ENCODE measurements at regions not wholly inside any gene's neighbourhood (a gene's known extent, or its start where the extent isn't known, plus 50 kb on each side); places are given as distances from the start of the nearest gene placed in this dataset.
"Not testable (repeated sequence)": the region's sequence is repeated elsewhere in the genome, so short reads cannot be mapped to it uniquely, and the experiment has no call there.

- TF ChIP-seq POLR2A (IDR thresholded peaks at IDR 0.05), result no peak
- TF ChIP-seq POLR2AphosphoS5 (IDR thresholded peaks at IDR 0.05), result no peak
- TF ChIP-seq CTCF (IDR thresholded peaks at IDR 0.05), result no peak
- Histone ChIP-seq H3K36me3 (no peaks in the 10 kb centered on the region), H3K9me3 (peaks cover 0 to 4% of the 10 kb centered on the region in 2 donors), H3K4me3 (no peak overlapping the region), H3K4me1 (no peaks in the 10 kb centered on the region), H3K27ac (no peak overlapping the region), H3K27me3 (no peaks in the 10 kb centered on the region)
- no peak for DNase-seq (ENCODE audit: low spot score in 2 of 2)
- intact Hi-C loops (cut with DNase I; ENCODE audit: low total_unique reads), result no loop called here
Observed at GRCh38 chr6:834866-835265, 141.9 kb upstream of the EXOC2 start.

DNA sequence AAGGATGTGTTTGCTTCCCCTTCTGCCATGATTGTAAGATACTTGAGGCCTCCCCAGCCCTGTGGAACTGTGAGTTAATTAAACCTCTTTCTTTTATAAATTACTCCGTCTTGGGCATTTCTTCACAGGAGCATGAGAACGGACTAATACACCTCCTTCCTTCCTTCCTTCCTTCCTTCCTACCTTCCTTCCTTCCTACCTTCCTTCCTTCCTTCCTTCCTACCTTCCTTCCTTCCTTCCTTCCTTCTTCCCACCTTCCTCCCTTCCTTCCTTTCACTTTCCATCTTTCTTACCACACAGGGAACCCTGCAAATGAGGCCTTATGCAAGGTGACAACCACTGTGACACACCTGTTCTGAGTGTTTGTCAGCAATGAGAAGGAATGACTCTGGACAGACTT, 141.3 kb upstream of the EXOC2 start:
- intact Hi-C loops (cut with DNase I; ENCODE audit: low total_unique reads), result no loop called here
- no peaks in the 10 kb centered on the region for H3K36me3 ChIP-seq
- DNase-seq (ENCODE audit: low spot score in 2 of 2), result no peak
- no peaks in the 10 kb centered on the region for H3K4me1 ChIP-seq
- TF ChIP-seq POLR2A (IDR thresholded peaks at IDR 0.05) (no peak), POLR2AphosphoS5 (IDR thresholded peaks at IDR 0.05) (no peak), CTCF (IDR thresholded peaks at IDR 0.05) (no peak)
- no peaks in the 10 kb centered on the region for H3K27me3 ChIP-seq
- H3K27ac ChIP-seq, result no peak overlapping the region
- H3K4me3 ChIP-seq, result no peak overlapping the region
- H3K9me3 ChIP-seq, result no peaks in the 10 kb centered on the region

DNA sequence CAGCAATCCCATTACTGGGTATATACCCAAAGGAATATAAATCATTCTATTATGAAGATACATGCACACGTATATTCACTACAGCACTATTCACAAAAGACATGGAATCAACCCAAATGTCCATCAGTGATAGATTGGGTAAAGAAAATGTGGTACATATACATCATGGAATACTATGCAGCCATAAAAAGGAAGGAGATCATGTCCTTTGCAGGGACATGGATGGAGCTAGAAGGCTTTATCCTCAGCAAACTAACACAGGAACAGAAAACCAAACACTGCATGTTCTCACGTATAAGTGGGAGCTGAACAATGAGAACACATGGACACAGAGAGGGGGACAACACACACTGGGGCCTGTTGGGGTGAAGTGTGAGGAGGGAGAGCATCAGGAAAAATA, 139.9 kb upstream of the EXOC2 start:
- H3K4me1 ChIP-seq; H3K27me3 ChIP-seq; H3K36me3 ChIP-seq; intact Hi-C loops (cut with DNase I; ENCODE audit: low total_unique reads); H3K27ac ChIP-seq; DNase-seq (ENCODE audit: low spot score in 2 of 2); H3K9me3 ChIP-seq; H3K4me3 ChIP-seq: not testable (repeated sequence)

GRCh38 chr6:830667-831327, 137.9 kb upstream of the EXOC2 start:
- intact Hi-C loops (cut with DNase I; ENCODE audit: low total_unique reads), result no loop called here
- Histone ChIP-seq H3K36me3 (no peaks in the 10 kb centered on the region), H3K27me3 (no peaks in the 10 kb centered on the region), H3K4me3 (no peak overlapping the region), H3K9me3 (peaks cover 4 to 7% of the 10 kb centered on the region in 2 donors), H3K4me1 (no peaks in the 10 kb centered on the region), H3K27ac (no peak overlapping the region)
- TF ChIP-seq POLR2A (IDR thresholded peaks at IDR 0.05) (no peak), POLR2AphosphoS5 (IDR thresholded peaks at IDR 0.05) (no peak), CTCF (IDR thresholded peaks at IDR 0.05) (no peak)
- DNase-seq (ENCODE audit: low spot score in 2 of 2), result no peak

GRCh38 chr6:829656-830055, 136.7 kb upstream of the EXOC2 start:
- H3K27ac ChIP-seq, result no peak overlapping the region
- no peaks in the 10 kb centered on the region for H3K27me3 ChIP-seq
- intact Hi-C loops (cut with DNase I; ENCODE audit: low total_unique reads), result no loop called here
- peaks cover 4 to 7% of the 10 kb centered on the region in 2 donors for H3K9me3 ChIP-seq
- H3K4me1 ChIP-seq, result no peaks in the 10 kb centered on the region
- TF ChIP-seq POLR2AphosphoS5 (IDR thresholded peaks at IDR 0.05) (no peak), CTCF (IDR thresholded peaks at IDR 0.05) (no peak), POLR2A (IDR thresholded peaks at IDR 0.05) (no peak)
- no peaks in the 10 kb centered on the region for H3K36me3 ChIP-seq
- no peak overlapping the region for H3K4me3 ChIP-seq
- no peak for DNase-seq (ENCODE audit: low spot score in 2 of 2)

DNA sequence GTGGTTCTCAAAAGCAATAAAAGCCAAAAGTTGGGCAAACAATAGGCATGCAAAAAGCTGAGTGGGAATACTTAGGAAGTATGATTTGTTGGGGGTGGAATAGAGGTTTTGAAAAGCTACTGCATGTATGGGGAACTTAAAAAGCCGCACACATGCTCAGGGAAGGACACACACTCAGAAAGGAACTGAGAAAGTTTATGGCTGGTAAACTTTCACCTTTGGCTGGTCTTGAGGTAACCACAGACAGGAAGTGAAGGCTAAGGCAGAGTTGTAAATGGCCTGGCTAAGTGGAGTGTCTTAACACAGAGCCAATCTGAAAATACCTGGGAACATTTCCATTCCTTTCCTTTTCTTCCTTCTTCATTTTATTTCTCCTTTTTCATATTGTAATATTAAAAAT, 134.5 kb upstream of the EXOC2 start:
- H3K27ac ChIP-seq, result no peak overlapping the region
- H3K4me3 ChIP-seq, result no peak overlapping the region
- H3K27me3 ChIP-seq, result no peaks in the 10 kb centered on the region
- H3K9me3 ChIP-seq, result peaks cover 4 to 7% of the 10 kb centered on the region in 2 donors
- TF ChIP-seq POLR2A (IDR thresholded peaks at IDR 0.05), result no peak
- TF ChIP-seq CTCF (IDR thresholded peaks at IDR 0.05), result no peak
- TF ChIP-seq POLR2AphosphoS5 (IDR thresholded peaks at IDR 0.05), result no peak
- H3K4me1 ChIP-seq, result no peaks in the 10 kb centered on the region
- intact Hi-C loops (cut with DNase I; ENCODE audit: low total_unique reads), result no loop called here
- no peak for DNase-seq (ENCODE audit: low spot score in 2 of 2)
- H3K36me3 ChIP-seq, result no peaks in the 10 kb centered on the region

Data from breast epithelium (tissue), 4 donors.